Osteoblast (primary cell): ENCODE measurements at regions not wholly inside any gene's neighbourhood (a gene's known extent, or its start where the extent isn't known, plus 50 kb on each side); places are given as distances from the start of the nearest gene placed in this dataset.

Experiments used
- DNase-seq: peaks from one replicate; pipeline ENCODE4 v3.0.0; 2011; ENCODE audit warnings: low spot score, mixed read lengths; ENCODE audit not compliant: insufficient read length; ENCODE audit errors: missing footprints
- H2AFZ ChIP-seq: 2 replicates; pipeline ENCODE4 v1.6.0; 2011; ENCODE audit warnings: mild to moderate bottlenecking, low read length
- H3K27ac ChIP-seq: 2 replicates; pipeline ENCODE4 v1.5.1; 2011; ENCODE audit warnings: mild to moderate bottlenecking, low read depth, low read length, moderate library complexity
- H3K27me3 ChIP-seq: 2 replicates; pipeline ENCODE4 v1.6.0; 2012; ENCODE audit warnings: mild to moderate bottlenecking, control low read depth, inconsistent platforms, low read length, moderate library complexity; ENCODE audit not compliant: insufficient read depth
- H3K36me3 ChIP-seq: 2 replicates; pipeline ENCODE4 v1.5.1; 2011; ENCODE audit warnings: mild to moderate bottlenecking, low read length, control low read depth, moderate library complexity; ENCODE audit not compliant: insufficient read depth
- H3K4me1 ChIP-seq: 2 replicates; pipeline ENCODE4 v1.5.1; 2011; ENCODE audit warnings: mild to moderate bottlenecking, low read length, control low read depth, moderate library complexity; ENCODE audit not compliant: insufficient read depth
- H3K4me2 ChIP-seq: 2 replicates; pipeline ENCODE4 v1.6.0; 2011; ENCODE audit warnings: mild to moderate bottlenecking, low read length; ENCODE audit not compliant: insufficient read depth
- H3K4me3 ChIP-seq: fragments of 200-600 bp; sonication (generic); 3 replicates; pipeline ENCODE4 v1.5.1; 2012; ENCODE audit warnings: mild to moderate bottlenecking, low read length, inconsistent platforms; ENCODE audit not compliant: insufficient read depth
- H3K79me2 ChIP-seq: 2 replicates; pipeline ENCODE4 v1.6.0; 2012; ENCODE audit warnings: mild to moderate bottlenecking, low read length, control low read depth, inconsistent platforms; ENCODE audit not compliant: insufficient read depth
- H3K9me3 ChIP-seq: 2 replicates; pipeline ENCODE4 v1.5.1; 2011; ENCODE audit warnings: low read depth, low read length, control low read depth
- H4K20me1 ChIP-seq: 2 replicates; pipeline ENCODE4 v1.6.0; 2012; ENCODE audit warnings: mild to moderate bottlenecking, low read length, control low read depth; ENCODE audit not compliant: insufficient read depth
- TF ChIP-seq, protein P1 (sequence below): IDR thresholded peaks from 2 replicates; pipeline ENCODE4 v1.5.1; 2011; ENCODE audit warnings: mild to moderate bottlenecking, low read depth, low read length, moderate library complexity; ENCODE audit errors: extremely low read depth

DNA sequence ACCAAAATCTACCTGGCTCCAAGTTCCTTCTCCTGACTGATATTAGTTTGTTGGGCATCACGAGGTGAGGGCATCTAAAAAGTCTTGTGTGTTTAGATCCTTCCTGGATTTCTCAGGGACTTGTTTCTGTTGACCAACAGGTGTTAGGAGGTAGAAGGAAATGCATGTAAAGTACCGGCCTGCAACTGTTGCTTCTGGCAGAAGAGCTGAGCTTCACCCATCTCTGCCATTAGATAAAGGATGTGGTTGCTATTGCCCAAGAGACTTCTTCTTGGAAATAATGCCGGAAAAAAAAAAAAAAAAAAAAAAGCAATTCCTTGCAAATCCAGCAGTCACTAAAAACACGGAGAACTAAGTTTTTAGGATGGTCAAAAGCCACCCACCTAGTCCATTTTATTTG is 303.1 kb downstream of the CDH26 start:
- no peaks in the 10 kb centered on the region for H3K4me1 ChIP-seq
- H3K4me2 ChIP-seq = no peak overlapping the region
- H3K36me3 ChIP-seq = no peaks in the 10 kb centered on the region
- peaks cover 5% of the 10 kb centered on the region for H3K27me3 ChIP-seq
- H2AFZ ChIP-seq = no peak overlapping the region
- no peaks in the 10 kb centered on the region for H3K9me3 ChIP-seq
- no peak overlapping the region for H3K4me3 ChIP-seq
- H3K27ac ChIP-seq = no peak overlapping the region
- no peaks in the 10 kb centered on the region for H4K20me1 ChIP-seq
- TF ChIP-seq, protein P1, sequence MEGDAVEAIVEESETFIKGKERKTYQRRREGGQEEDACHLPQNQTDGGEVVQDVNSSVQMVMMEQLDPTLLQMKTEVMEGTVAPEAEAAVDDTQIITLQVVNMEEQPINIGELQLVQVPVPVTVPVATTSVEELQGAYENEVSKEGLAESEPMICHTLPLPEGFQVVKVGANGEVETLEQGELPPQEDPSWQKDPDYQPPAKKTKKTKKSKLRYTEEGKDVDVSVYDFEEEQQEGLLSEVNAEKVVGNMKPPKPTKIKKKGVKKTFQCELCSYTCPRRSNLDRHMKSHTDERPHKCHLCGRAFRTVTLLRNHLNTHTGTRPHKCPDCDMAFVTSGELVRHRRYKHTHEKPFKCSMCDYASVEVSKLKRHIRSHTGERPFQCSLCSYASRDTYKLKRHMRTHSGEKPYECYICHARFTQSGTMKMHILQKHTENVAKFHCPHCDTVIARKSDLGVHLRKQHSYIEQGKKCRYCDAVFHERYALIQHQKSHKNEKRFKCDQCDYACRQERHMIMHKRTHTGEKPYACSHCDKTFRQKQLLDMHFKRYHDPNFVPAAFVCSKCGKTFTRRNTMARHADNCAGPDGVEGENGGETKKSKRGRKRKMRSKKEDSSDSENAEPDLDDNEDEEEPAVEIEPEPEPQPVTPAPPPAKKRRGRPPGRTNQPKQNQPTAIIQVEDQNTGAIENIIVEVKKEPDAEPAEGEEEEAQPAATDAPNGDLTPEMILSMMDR = no peak
- no peak for DNase-seq
- no peaks in the 10 kb centered on the region for H3K79me2 ChIP-seq

DNA sequence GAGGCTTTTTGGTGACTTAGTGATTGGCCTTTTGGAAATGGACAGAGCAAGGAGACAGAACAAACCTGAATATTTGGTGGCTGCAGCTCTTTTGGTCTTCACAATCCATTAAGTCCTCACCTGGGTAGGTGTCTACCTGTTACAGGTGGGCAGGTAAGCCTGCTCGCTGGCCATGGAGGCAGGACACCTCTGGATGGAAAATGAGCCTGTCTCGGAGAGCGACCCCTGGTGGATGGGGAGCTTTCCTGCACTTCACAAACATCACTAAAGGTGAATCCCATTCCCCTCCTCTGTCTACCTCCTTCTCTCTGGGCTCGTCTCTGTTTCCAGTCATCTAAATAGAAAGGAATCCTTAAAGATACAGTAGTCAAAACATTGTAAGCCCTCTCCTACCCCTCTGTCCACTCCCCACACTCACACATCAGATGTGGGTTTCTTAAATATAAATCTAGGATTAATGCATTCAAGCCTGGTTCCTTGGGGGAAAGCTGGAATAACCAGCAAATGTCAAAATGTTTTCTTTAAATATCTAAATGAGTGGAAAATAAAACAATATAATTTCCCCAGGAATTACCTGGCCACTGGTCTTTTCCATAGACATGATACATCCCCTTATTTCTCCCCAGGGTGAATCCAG is 304.9 kb downstream of the CDH26 start:
- H3K4me1 ChIP-seq = no peaks in the 10 kb centered on the region
- no peaks in the 10 kb centered on the region for H3K79me2 ChIP-seq
- TF ChIP-seq, protein P1 = peak; percentile 57
- H3K4me3 ChIP-seq = no peak overlapping the region
- no peaks in the 10 kb centered on the region for H4K20me1 ChIP-seq
- no peak overlapping the region for H3K4me2 ChIP-seq
- no peak overlapping the region for H2AFZ ChIP-seq
- no peaks in the 10 kb centered on the region for H3K36me3 ChIP-seq
- no peak overlapping the region for H3K27ac ChIP-seq
- H3K27me3 ChIP-seq = peaks cover 5% of the 10 kb centered on the region
- H3K9me3 ChIP-seq = no peaks in the 10 kb centered on the region
- no peak for DNase-seq

DNA sequence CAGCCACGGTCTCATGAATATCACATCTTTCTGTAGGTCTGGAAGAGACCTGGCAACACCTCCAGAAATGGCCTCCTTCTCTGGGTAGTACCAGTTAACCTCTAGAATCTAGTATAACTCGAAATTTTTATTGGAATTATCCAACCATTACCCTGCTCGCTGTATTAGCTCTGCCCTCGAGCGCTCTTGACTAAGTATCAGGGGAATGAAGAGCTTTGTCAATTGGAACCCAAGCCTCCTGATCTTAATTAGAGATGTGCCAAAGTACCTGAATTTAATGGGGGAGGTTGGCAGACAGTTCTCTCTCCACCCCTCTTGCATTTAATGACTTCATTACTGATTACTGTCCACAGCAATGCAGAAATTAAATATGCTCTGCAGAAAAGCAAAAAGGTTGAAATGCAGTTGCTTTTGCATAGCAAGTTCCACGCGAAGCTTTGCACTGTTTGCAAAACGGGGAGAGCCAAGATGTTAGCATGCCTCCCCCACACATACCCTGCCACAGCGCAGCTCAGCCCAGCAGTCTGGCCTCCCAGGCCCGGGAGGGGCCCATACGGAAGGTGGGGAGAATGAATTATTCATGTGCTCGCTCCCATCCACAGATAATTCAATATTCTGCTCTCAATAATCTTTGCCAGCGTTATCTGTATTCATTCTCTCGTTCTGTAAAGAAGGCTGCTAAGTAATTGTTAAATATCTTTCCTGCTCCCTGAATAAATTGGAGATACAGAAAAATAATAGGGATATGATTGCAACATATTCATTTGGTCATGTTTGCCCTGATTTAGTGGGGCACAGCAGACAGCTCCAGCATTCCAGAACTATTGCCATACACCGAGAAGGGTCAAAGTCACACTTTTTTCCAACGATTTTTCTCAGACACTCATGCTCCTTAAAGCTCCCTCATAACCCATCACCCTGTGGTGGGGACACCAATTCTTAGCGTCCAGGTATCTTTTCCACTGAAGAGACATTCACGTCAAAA is 305.8 kb downstream of the CDH26 start:
- Histone ChIP-seq H3K4me3 (no peak overlapping the region), H3K79me2 (no peaks in the 10 kb centered on the region), H4K20me1 (no peaks in the 10 kb centered on the region), H3K36me3 (no peaks in the 10 kb centered on the region), H3K4me2 (no peak overlapping the region), H3K27me3 (peaks cover 5% of the 10 kb centered on the region), H3K27ac (no peak overlapping the region), H3K9me3 (no peaks in the 10 kb centered on the region), H3K4me1 (no peaks in the 10 kb centered on the region), H2AFZ (no peak overlapping the region)
- TF ChIP-seq, protein P1 = no peak
- DNase-seq = no peak
